Muscle layer of colon (tissue), 2 donors: ENCODE measurements at regions not wholly inside any gene's neighbourhood (a gene's known extent, or its start where the extent isn't known, plus 50 kb on each side); places are given as distances from the start of the nearest gene placed in this dataset.

ENCODE experiments used
- H3K27ac ChIP-seq: one replicate; pipeline ENCODE4 v1.7.0; 2013; ENCODE audit warnings: low read depth, mild to moderate bottlenecking, low read length, moderate library complexity
- H3K27me3 ChIP-seq, 2 donors: one replicate each; pipeline ENCODE4 v1.7.0; 2013; ENCODE audit warnings: low read length in 2 of 2, mild to moderate bottlenecking in 2 of 2; ENCODE audit not compliant: insufficient read depth in 2 of 2, control insufficient read depth in 1 of 2
- H3K36me3 ChIP-seq: one replicate; pipeline ENCODE4 v1.7.0; 2013; ENCODE audit warnings: mild to moderate bottlenecking, low read length; ENCODE audit not compliant: insufficient read depth
- H3K4me1 ChIP-seq: one replicate; pipeline ENCODE4 v1.7.0; 2013; ENCODE audit warnings: mild to moderate bottlenecking, low read length; ENCODE audit not compliant: insufficient read depth
- H3K4me3 ChIP-seq, 2 donors: one replicate each; pipeline ENCODE4 v1.7.0; 2013; ENCODE audit warnings: low read length in 2 of 2, low read depth in 1 of 2, mild to moderate bottlenecking in 1 of 2, moderate library complexity in 1 of 2
- H3K9ac ChIP-seq: one replicate; pipeline ENCODE4 v1.7.0; 2013; ENCODE audit warnings: low read length
- H3K9me3 ChIP-seq: one replicate; pipeline ENCODE4 v1.7.0; 2013; ENCODE audit warnings: mild to moderate bottlenecking, low read length
- donor health status: abdominal sarcoma.
- donor health status: Adenocarcinoma of cecum.

DNA sequence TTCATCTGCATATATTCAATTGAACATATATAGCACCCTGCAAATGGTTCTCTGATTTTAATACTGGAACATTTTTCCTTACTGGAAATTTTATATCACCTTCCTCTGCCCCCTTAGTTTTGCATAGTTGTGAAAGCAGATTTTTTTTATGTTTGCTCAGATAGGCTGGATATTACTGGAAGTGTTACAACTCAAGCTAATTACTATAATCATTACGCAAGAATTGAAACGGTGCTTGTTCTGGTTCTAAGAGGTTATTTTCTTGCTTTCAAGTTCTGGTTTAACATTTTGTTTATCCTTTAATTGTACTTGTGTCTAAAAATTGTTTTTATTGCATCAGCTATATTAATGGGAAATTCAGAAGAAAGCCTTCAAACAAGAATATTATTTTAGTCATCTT lies 95.6 kb upstream of the MYO16 start:
- Histone ChIP-seq H3K4me3 (no peak overlapping the region), H3K27ac (no peak overlapping the region), H3K27me3 (no peaks in the 10 kb centered on the region), H3K9me3 (no peaks in the 10 kb centered on the region), H3K9ac (no peak overlapping the region), H3K4me1 (no peaks in the 10 kb centered on the region), H3K36me3 (no peaks in the 10 kb centered on the region)

GRCh38 chr13:108534728-108535127 lies 94.7 kb upstream of the MYO16 start:
- H3K4me3 ChIP-seq: no peak overlapping the region
- H3K36me3 ChIP-seq: no peaks in the 10 kb centered on the region
- H3K9me3 ChIP-seq: no peaks in the 10 kb centered on the region
- H3K27ac ChIP-seq: no peak overlapping the region
- no peaks in the 10 kb centered on the region for H3K4me1 ChIP-seq
- no peaks in the 10 kb centered on the region for H3K27me3 ChIP-seq
- no peak overlapping the region for H3K9ac ChIP-seq

DNA sequence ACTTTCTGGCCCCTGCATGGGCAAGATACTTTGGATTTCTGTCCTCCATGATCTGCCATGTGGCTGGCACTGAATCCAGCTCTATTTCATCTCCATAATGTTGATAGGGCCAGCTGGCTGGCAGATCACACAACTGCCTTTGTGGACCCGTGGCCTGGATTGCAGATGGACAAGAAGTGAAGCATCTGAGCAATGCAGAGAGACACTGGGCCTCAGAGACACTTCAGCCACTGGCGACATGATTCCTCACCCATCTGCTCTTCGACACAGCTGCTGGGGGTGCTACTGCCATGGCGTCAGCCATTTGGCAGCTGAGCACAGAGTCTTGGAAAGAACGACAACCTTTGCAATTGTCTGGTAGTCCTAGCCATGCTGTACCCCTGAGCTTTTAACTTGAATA lies 79.5 kb upstream of the MYO16 start:
- Histone ChIP-seq H3K4me3 (no peak overlapping the region), H3K27ac (no peak overlapping the region), H3K4me1 (no peaks in the 10 kb centered on the region), H3K9ac (no peak overlapping the region), H3K27me3 (no peaks in the 10 kb centered on the region), H3K36me3 (no peaks in the 10 kb centered on the region), H3K9me3 (no peaks in the 10 kb centered on the region)

DNA sequence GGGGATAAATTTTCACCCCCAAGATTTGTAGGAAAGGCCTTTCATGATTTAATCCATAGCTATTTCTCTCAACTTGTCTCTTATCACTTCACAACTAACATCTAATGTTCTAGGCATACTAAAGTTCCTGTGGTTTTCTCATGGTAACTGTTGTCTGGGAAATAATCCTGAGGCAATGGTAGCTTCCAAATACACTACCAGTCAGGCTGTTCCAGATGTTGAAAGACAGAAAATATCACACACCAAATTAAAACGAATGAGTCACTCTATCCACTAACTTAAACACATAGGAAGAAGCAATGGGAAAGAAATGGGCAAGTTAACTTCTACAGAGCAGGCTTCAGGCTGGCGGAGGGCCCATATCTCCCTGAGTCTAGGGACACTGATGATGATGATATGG lies 77.7 kb upstream of the MYO16 start:
- no peak overlapping the region for H3K9ac ChIP-seq
- no peak overlapping the region for H3K27ac ChIP-seq
- H3K4me1 ChIP-seq: no peaks in the 10 kb centered on the region
- no peaks in the 10 kb centered on the region for H3K36me3 ChIP-seq
- H3K4me3 ChIP-seq: no peak overlapping the region
- no peaks in the 10 kb centered on the region for H3K9me3 ChIP-seq
- no peaks in the 10 kb centered on the region for H3K27me3 ChIP-seq

GRCh38 chr13:108558489-108558888 lies 70.9 kb upstream of the MYO16 start:
- Histone ChIP-seq H3K9ac (no peak overlapping the region), H3K27me3 (no peaks in the 10 kb centered on the region), H3K27ac (no peak overlapping the region), H3K36me3 (no peaks in the 10 kb centered on the region), H3K4me3 (no peak overlapping the region), H3K9me3 (no peaks in the 10 kb centered on the region), H3K4me1 (no peaks in the 10 kb centered on the region)

GRCh38 chr13:108560093-108560492 lies 69.3 kb upstream of the MYO16 start:
- Histone ChIP-seq H3K27ac (no peak overlapping the region), H3K9ac (no peak overlapping the region), H3K4me3 (no peak overlapping the region), H3K9me3 (no peaks in the 10 kb centered on the region), H3K36me3 (no peaks in the 10 kb centered on the region), H3K4me1 (no peaks in the 10 kb centered on the region), H3K27me3 (no peaks in the 10 kb centered on the region)

- Histone ChIP-seq H3K27ac (no peak overlapping the region), H3K4me1 (no peaks in the 10 kb centered on the region)
These were observed 68.3 kb upstream of the MYO16 start for GRCh38 chr13:108561149-108561548.

GRCh38 chr13:108566413-108567170 lies 62.8 kb upstream of the MYO16 start:
- no peaks in the 10 kb centered on the region for H3K9me3 ChIP-seq
- no peak overlapping the region for H3K9ac ChIP-seq
- H3K4me3 ChIP-seq: no peak overlapping the region
- H3K4me1 ChIP-seq: no peaks in the 10 kb centered on the region
- no peaks in the 10 kb centered on the region for H3K27me3 ChIP-seq
- H3K36me3 ChIP-seq: no peaks in the 10 kb centered on the region
- H3K27ac ChIP-seq: no peak overlapping the region

More at GRCh38 chr13:108561149-108561548, 68.3 kb upstream of the MYO16 start:
- Histone ChIP-seq H3K27me3 (no peaks in the 10 kb centered on the region), H3K9me3 (no peaks in the 10 kb centered on the region), H3K4me3 (no peak overlapping the region), H3K9ac (no peak overlapping the region), H3K36me3 (no peaks in the 10 kb centered on the region)

DNA sequence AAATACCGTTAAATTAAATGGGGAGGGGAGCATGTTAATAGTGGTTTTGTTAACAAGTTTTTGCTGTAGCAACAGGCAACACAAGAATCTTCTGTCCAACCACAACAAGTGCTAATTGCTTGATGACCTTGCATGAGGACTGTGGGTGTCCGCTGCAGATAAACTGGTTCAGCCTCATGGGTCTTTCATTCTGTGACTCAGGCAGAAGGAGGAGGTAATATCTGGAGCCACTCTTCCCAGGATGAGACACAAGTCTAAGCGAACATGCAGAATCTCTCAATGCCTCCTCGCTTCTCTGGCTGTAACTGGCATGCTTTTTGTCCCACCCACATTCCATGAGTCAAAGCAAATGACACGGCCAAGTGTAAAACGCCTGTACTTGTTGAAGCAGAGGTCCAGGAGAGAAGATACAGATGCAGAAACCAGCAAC lies 56.6 kb upstream of the MYO16 start:
- Histone ChIP-seq H3K27me3 (no peaks in the 10 kb centered on the region), H3K4me1 (no peaks in the 10 kb centered on the region), H3K9ac (no peak overlapping the region), H3K9me3 (no peaks in the 10 kb centered on the region), H3K36me3 (no peaks in the 10 kb centered on the region), H3K4me3 (no peak overlapping the region), H3K27ac (no peak overlapping the region)

DNA sequence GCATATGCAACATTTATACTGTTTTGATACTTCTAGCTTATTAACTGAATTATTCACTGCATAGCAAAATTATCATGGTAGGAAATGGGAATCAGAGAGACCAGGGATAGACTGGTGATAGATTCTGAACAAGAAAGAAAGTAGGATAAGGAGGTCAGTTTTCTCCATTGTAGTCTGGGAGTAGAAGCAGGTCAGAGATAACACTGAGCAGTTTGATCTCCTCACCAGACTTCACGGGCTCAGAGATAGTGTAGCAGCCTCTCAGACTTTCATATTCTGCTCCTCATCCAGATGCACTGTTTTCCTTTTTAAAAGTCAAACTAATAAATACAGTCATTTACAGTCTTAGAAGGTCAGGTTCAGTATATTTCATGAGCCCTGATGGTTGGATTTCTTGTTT lies 56.0 kb upstream of the MYO16 start:
- no peaks in the 10 kb centered on the region for H3K27me3 ChIP-seq
- H3K4me3 ChIP-seq: no peak overlapping the region
- no peaks in the 10 kb centered on the region for H3K9me3 ChIP-seq
- H3K4me1 ChIP-seq: no peaks in the 10 kb centered on the region
- no peak overlapping the region for H3K27ac ChIP-seq
- no peak overlapping the region for H3K9ac ChIP-seq
- H3K36me3 ChIP-seq: no peaks in the 10 kb centered on the region

- Histone ChIP-seq H3K36me3 (no peaks in the 10 kb centered on the region), H3K9ac (no peak overlapping the region), H3K27ac (no peak overlapping the region), H3K9me3 (no peaks in the 10 kb centered on the region), H3K4me3 (no peak overlapping the region), H3K27me3 (no peaks in the 10 kb centered on the region), H3K4me1 (no peaks in the 10 kb centered on the region)
These were observed 54.6 kb upstream of the MYO16 start for GRCh38 chr13:108574856-108575255.

- Histone ChIP-seq H3K9me3 (no peaks in the 10 kb centered on the region), H3K4me1 (no peaks in the 10 kb centered on the region), H3K27me3 (no peaks in the 10 kb centered on the region), H3K36me3 (no peaks in the 10 kb centered on the region), H3K27ac (no peak overlapping the region), H3K4me3 (no peak overlapping the region), H3K9ac (no peak overlapping the region)
These were observed 54.0 kb upstream of the MYO16 start for GRCh38 chr13:108575430-108575829.
